Neutrophil (primary cell): ENCODE measurements at regions not wholly inside any gene's neighbourhood (a gene's known extent, or its start where the extent isn't known, plus 50 kb on each side); places are given as distances from the start of the nearest gene placed in this dataset.

Source experiments
- H3K27ac ChIP-seq: fragments of 200-600 bp; sonication (generic); 2 replicates; pipeline ENCODE4 v1.5.1; 2016; ENCODE audit warnings: mild to moderate bottlenecking, moderate library complexity
- H3K27me3 ChIP-seq: fragments of 200-600 bp; sonication (generic); 2 replicates; pipeline ENCODE4 v1.6.0; 2016; ENCODE audit warnings: mild to moderate bottlenecking
- H3K36me3 ChIP-seq: fragments of 200-600 bp; sonication (generic); 2 replicates; pipeline ENCODE4 v1.5.1; 2017
- H3K4me1 ChIP-seq, 2 experiments: fragments of 200-600 bp in 1 of 2; sonication (generic) in 1 of 2; 1 replicate in 1 of 2; 2 replicates in 1 of 2; pipeline versions ENCODE4 v1.5.1 to v1.6.1; 2013 to 2016; ENCODE audit warnings: low read depth in 1 of 2, low read length in 1 of 2, mild to moderate bottlenecking in 1 of 2, moderate library complexity in 1 of 2; ENCODE audit not compliant: control insufficient read depth in 1 of 2, insufficient read depth in 1 of 2
- H3K4me3 ChIP-seq, 2 experiments: fragments of 200-600 bp in 1 of 2; sonication (generic) in 1 of 2; 1 replicate in 1 of 2; 2 replicates in 1 of 2; pipeline ENCODE4 v1.5.1; 2013 to 2016; ENCODE audit warnings: low read depth in 1 of 2, low read length in 1 of 2, mild to moderate bottlenecking in 1 of 2, moderate library complexity in 1 of 2
- H3K9me3 ChIP-seq: fragments of 200-600 bp; sonication (generic); 2 replicates; pipeline ENCODE4 v1.5.1; 2016
- TF ChIP-seq, protein P1 (sequence below): fragments of 200-600 bp; sonication (generic); IDR thresholded peaks from 2 replicates; pipeline ENCODE4 v1.5.1; 2016; ENCODE audit warnings: antibody characterized with exemption

DNA sequence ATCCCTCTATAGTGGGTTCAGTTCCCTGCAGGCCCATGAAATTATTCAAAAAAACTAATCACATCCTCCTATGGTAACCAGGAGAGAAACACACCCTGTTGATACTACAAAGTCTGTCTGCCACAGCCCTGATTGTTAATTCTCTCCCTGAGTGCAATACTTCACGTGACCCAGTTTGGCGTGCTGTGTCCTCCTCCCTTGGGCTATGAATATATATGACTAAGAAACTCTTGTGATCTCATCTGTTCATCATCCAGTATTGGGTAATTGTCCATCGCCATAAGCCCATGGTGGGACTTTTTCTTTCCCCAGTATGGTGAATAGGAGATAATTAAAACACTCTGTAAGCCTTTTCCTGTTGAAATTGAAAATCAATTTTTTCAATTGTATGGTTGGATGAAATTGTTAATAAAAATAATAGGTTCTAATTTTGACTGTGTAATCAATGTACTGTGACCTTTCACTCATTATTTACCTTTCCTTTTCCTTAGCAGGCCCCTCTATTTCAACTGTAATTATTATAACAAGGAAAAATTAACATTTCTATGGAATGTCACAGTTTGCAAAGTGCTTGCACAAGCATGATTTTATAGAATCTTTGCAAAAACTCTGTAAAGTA lies 1822.6 kb downstream of the SUCLG1 start:
- Histone ChIP-seq H3K9me3 (no peaks in the 10 kb centered on the region), H3K4me3 (no peak overlapping the region), H3K36me3 (no peaks in the 10 kb centered on the region), H3K4me1 (no peaks in the 10 kb centered on the region), H3K27ac (no peak overlapping the region), H3K27me3 (no peaks in the 10 kb centered on the region)
- TF ChIP-seq, protein P1, sequence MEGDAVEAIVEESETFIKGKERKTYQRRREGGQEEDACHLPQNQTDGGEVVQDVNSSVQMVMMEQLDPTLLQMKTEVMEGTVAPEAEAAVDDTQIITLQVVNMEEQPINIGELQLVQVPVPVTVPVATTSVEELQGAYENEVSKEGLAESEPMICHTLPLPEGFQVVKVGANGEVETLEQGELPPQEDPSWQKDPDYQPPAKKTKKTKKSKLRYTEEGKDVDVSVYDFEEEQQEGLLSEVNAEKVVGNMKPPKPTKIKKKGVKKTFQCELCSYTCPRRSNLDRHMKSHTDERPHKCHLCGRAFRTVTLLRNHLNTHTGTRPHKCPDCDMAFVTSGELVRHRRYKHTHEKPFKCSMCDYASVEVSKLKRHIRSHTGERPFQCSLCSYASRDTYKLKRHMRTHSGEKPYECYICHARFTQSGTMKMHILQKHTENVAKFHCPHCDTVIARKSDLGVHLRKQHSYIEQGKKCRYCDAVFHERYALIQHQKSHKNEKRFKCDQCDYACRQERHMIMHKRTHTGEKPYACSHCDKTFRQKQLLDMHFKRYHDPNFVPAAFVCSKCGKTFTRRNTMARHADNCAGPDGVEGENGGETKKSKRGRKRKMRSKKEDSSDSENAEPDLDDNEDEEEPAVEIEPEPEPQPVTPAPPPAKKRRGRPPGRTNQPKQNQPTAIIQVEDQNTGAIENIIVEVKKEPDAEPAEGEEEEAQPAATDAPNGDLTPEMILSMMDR, result no peak

DNA sequence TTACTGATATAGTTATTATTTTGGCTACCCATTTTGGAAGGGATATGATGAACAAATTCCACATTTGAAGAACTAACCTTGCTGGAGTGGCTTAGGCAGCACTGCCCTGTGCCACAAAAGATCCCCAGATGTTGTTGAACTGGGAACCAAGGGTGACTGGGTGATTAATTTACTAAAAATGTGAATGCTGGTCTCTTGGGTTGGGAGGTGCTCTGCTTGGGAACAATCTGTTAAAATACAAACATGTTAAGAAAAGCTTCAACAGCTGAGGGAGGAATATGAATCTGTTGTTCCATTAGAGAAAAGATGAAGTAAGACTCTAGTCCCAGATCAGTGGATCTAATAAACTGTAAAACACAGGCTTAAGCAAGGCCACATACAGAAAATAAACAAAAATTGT lies 1860.1 kb downstream of the SUCLG1 start:
- no peaks in the 10 kb centered on the region for H3K36me3 ChIP-seq
- TF ChIP-seq, protein P1, result no peak
- H3K4me3 ChIP-seq, result no peak overlapping the region
- H3K27me3 ChIP-seq, result no peaks in the 10 kb centered on the region
- H3K4me1 ChIP-seq, result no peaks in the 10 kb centered on the region
- H3K27ac ChIP-seq, result no peak overlapping the region
- no peaks in the 10 kb centered on the region for H3K9me3 ChIP-seq

DNA sequence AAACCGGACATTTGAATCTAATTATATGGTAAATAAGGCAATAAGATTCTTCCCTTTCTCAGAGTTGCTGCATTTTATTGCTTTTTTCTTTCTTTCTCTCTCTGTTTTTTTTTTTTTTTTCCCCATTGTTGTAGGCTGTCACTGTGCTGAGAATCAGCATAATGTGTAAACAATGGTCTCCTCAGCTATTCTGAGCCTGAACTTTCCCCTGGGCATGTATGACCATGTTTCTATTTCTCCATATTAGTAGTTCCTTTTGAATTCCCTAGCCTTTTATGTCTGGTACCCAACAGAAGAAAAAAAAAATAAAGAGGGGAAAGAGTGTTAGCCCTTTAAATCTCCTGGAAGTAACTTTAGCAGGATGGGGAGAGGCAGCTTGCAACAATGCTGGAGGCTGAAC lies 1862.5 kb downstream of the SUCLG1 start:
- H3K27ac ChIP-seq, result no peak overlapping the region

DNA sequence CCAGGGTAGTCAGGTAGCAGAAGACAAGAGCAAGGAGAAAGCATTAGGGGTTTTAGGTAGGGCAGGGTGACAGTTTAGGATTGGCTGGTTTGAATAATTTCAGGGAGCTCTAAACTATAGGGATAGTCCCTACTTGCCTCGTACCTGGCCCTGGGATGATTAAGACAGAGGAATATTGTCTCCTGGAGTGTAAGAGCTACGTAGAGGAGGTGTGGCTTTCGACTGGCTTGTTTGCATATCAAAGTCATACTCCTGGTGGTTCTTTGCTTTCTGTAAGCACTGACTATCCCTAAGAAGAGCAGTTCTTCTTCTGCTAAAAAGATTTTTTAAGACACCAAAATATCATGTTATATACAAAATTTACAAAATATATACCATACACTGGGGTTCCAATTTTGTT lies 1867.4 kb downstream of the SUCLG1 start:
- no peaks in the 10 kb centered on the region for H3K36me3 ChIP-seq
- no peaks in the 10 kb centered on the region for H3K27me3 ChIP-seq
- TF ChIP-seq, protein P1, result no peak
- H3K9me3 ChIP-seq, result no peaks in the 10 kb centered on the region
- no peaks in the 10 kb centered on the region for H3K4me1 ChIP-seq
- no peak overlapping the region for H3K4me3 ChIP-seq
- no peak overlapping the region for H3K27ac ChIP-seq

More for the DNA sequence above, 1862.5 kb downstream of the SUCLG1 start:
- TF ChIP-seq, protein P1, result no peak
- Histone ChIP-seq H3K36me3 (no peaks in the 10 kb centered on the region), H3K4me3 (no peak overlapping the region), H3K27me3 (no peaks in the 10 kb centered on the region), H3K9me3 (no peaks in the 10 kb centered on the region), H3K4me1 (no peaks in the 10 kb centered on the region)

DNA sequence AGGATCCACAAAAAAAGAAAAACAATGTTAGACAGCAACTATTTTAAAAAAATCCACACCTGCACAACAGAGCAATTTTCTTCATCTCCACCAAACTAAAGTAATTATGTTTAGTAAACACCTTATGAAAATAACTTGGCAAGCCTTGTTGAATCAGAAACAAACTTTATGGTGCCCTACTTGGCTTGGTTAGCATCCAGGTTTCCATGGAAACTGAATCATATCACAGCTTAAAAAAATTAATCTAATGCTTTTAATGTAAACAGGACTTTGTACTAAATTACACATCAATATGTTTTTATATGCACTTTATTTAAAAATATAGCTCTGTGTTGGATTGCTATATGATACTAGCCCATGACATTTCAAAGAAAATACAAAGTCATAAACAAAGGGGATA lies 1882.4 kb downstream of the SUCLG1 start:
- Histone ChIP-seq H3K4me1 (no peaks in the 10 kb centered on the region), H3K4me3 (no peak overlapping the region), H3K27me3 (no peaks in the 10 kb centered on the region), H3K36me3 (no peaks in the 10 kb centered on the region), H3K9me3 (no peaks in the 10 kb centered on the region), H3K27ac (no peak overlapping the region)
- TF ChIP-seq, protein P1, result no peak

DNA sequence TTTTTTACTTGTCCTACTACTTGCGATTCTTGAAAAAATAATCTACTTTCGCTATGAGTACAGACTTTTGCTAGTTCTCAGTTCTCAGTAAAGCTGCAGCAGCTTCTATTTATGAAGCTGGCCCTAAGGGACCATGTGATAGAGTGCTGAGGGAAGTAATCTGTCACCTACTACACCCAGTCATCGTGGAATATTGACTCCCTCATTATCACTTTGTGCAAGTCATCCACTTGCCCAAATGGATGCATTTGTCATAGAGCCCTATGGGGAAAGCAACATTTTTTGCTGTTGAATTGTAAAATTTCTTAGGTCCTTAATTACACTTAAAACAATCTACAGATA lies 1919.8 kb downstream of the SUCLG1 start:
- H3K36me3 ChIP-seq, result no peaks in the 10 kb centered on the region
- H3K27ac ChIP-seq, result no peak overlapping the region
- H3K27me3 ChIP-seq, result no peaks in the 10 kb centered on the region
- TF ChIP-seq, protein P1, result no peak
- no peak overlapping the region for H3K4me3 ChIP-seq
- H3K4me1 ChIP-seq, result no peaks in the 10 kb centered on the region
- no peaks in the 10 kb centered on the region for H3K9me3 ChIP-seq
